T-helper 1 cell treated with Interleukin-12 subunit alpha and Interleukin-12 subunit beta and Interleukin-4 antibody, amounts not matched to agents 30 ng/mL and 1 ng/mL, for 36 hours (primary cell): ENCODE measurements at regions not wholly inside any gene's neighbourhood (a gene's known extent, or its start where the extent isn't known, plus 50 kb on each side); places are given as distances from the start of the nearest gene placed in this dataset.
"Not testable (repeated sequence)": the region's sequence is repeated elsewhere in the genome, so short reads cannot be mapped to it uniquely, and the experiment has no call there.

Experiments
- intact Hi-C: fragments of 100-400 bp; cut with micrococcal nuclease; formaldehyde crosslinking; loops from one replicate; pipeline ENCODE4 v1.15.1; 2024

- intact Hi-C loops, result no loop called here
Observed at GRCh38 chr10:80945264-80945880, 407.7 kb downstream of the SH2D4B start.

DNA sequence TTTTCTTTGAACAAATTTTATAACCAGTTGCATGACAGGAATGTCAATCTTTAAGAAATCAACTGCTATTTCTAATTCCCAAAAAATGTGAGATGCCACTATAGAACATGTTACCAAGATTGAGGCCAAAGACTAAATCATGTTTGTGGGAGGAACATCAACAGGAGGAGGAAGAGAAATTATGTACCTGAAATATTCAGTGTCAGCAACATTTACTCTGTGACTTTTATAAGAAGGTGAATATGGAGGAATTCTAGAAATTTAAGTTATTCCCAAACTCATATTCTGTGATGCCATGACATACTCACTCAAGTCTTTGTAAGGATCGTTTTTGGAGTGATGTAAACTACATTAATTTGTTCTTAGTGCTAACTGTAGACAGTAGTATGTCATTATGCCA lies 408.4 kb downstream of the SH2D4B start:
- intact Hi-C loops, result no loop called here

GRCh38 chr10:80946957-80947726 lies 409.4 kb downstream of the SH2D4B start:
- intact Hi-C loops, result no loop called here

DNA sequence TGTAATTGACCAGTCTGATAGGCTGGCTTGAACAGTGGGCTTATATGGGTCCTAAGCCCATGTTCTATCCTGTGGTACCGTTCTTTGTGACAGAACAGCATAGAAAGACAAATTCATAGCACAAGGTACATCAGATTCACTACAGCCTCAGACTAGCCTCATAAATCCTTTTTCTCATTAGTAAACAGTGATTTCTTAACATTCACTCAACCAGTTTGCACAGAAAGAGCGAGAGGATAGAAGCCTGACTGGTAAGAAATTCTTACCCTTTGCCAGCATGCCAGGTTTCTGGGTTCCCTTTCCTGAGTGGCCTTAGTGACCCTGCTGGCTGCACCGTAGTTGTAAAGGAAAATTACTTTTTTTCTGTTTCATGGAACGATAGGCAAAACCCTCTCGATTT lies 412.1 kb downstream of the SH2D4B start:
- intact Hi-C loops, result no loop called here

- intact Hi-C loops, result no loop called here
Observed at GRCh38 chr10:80952436-80952835, 414.7 kb downstream of the SH2D4B start.

- intact Hi-C loops, result no loop called here
Observed at GRCh38 chr10:80957161-80957560, 419.5 kb downstream of the SH2D4B start.

- intact Hi-C loops, result no loop called here
Observed at GRCh38 chr10:80964179-80964578, 426.5 kb downstream of the SH2D4B start.

DNA sequence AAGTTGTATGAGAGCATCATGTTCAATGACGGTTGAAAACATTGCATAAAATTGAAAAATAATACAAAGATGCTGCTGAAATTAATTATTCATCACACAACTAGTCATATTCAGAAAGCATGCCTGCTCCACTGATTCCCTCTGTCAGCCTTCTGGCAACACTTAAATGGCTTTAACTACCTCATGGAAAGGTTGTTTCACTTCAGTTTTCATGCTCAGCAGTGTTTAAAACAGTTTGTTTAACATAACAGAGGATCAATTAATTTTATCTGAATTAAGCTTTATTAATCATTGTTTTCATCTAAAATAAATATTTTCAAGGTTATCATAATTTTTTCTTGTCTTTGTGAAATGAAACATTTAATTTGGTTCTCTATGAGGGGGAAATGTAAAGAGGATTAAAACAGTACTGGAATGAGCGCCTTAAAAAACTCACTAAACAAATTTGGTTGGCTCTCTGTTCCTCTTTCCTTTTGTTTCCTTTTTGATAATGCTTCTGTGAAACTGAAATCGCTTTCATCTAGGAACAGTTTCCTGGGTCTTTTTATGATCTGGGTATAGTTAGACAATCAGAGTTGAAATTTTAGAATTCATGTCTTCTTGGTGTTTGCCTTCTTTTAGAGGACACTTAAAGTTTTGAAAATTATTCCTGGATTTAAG lies 427.4 kb downstream of the SH2D4B start:
- intact Hi-C loops, result no loop called here

DNA sequence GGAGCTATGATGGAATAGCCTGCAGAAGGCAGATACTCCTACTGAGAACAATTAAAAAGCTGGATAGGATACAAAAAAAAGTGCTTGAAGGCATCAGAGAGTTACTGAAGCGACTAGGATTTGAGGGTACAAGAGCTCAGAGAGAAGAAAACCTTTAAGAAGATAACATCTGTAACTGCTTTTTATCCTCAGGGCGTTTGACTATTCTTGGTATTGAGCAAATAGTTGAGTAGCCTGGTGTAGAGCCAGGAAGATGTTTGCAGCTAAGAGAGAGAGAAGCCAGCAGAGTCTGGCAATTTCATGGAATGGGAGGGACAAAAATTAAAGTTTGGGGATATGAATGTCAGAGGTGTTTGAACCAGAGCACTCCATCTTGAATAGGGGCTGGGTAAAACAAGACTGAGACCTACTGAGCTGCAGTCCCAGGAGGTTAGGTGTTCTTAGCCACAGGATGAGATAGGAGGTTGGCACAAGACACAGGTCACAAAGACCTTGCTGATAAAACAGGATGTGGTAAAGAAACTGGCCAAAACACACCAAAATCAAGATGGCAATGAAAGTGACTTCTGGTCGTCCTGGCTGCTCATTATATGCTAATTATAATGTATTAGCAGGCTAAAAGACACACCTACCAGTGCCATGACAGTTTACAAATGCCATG lies 428.8 kb downstream of the SH2D4B start:
- intact Hi-C loops, result no loop called here

GRCh38 chr10:80967357-80967756 lies 429.7 kb downstream of the SH2D4B start:
- intact Hi-C loops, result not testable (repeated sequence)

DNA sequence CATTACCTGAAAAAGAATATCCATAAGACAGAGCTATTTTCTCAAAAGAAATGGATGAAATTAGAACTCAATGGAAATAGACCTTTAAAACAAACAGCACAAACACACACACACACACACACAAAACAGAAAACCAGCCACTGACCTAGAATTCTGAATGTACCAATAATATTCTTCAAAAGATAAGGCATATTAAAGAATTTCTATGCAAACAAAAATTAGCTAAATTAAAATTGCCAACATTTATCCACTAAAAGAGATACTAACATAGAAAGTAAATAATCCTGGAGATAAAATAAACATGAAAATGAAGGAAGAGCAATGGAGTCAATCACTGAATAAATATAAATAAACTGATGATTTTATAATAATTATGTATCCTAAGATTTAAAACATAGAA lies 431.2 kb downstream of the SH2D4B start:
- intact Hi-C loops, result no loop called here

GRCh38 chr10:80971461-80971860 lies 433.8 kb downstream of the SH2D4B start:
- intact Hi-C loops, result no loop called here

DNA sequence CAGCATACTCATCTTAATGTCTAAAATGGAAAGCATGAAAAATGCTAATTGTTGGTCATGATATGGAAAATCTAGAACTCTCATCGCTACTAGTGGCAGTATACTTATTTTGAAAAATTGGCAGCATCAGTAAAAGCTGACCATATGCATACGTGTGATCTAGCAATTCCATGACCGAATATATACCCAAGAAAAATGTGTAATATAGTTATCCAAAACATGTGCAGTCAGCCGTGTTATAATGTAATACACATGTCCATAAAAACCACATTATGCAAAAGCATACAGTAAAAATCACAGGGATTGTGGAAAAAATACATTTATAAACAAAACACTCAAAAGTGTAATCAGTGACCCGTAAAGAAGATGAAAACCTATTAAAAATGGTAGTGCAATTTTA lies 439.0 kb downstream of the SH2D4B start:
- intact Hi-C loops, result no loop called here

DNA sequence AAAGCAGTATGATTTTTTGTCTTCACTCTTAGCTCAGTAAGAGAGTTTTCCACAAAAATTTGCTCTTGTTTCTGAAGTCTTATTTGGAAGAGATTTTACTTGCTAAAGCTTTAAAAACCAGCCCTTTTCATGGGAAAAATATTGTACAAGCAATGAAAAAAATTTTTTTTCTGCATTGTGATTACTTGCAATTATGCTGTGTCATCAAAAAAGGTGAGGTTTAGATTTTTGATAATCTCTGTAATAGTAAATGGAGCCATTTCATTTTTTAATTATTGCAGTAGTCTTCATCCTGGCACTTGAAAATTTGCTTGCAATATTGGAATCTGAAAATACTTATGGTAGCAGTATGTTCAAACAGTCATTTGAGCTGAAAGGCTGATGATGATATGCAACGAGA lies 447.4 kb downstream of the SH2D4B start:
- intact Hi-C loops, result no loop called here

DNA sequence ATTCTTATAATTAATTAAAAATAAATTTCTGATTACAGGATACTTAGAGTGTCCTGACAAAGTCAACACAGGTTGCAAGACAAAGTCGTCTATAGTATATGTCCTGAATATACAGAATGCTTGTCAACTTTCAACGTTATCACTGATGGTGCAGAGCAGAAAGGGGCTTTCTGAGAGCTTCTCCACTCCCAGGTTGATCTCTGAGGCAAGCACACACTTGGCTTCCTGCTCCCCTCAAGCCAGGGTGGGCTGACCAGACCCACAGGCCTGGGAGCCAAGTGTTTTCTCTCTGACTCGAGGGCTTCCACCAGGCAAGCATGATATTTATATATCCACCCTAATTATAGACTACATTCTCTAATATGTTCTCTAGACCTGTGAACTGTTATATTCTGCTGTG lies 448.9 kb downstream of the SH2D4B start:
- intact Hi-C loops, result no loop called here

- intact Hi-C loops, result no loop called here
Observed at GRCh38 chr10:80988755-80989154, 451.1 kb downstream of the SH2D4B start.

DNA sequence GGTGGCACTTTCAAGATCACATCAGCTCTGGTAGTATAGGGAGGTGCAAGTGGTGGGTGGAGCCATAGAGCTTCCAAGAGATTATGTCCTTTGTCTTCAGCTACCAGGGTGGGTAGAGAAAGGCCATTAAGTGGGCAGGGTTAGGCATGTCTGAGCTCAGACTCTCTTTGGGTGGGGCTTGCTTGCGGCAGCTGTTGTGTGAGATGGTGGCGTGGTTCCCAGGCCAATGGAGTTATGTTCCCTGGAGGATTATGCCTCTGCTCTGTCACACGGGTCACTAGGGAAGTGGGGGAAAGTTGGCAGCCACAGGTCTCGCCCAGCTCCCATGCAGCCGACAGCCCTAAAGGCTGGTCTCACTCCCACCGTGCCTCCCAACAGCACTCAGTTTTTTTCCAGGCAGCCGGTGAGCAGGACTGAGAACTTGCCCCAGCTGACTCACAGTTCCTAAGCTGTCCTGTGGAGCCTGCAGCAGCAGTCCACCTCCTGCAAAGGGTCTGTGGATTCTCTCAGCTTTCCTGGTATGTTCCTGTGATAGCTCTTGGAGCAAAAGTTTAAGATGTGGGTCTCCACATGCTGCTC lies 459.0 kb downstream of the SH2D4B start:
- intact Hi-C loops, result no loop called here

GRCh38 chr10:81000781-81001180 lies 463.1 kb downstream of the SH2D4B start:
- intact Hi-C loops, result no loop called here

- intact Hi-C loops, result no loop called here
Observed at GRCh38 chr10:81002382-81002781, 464.7 kb downstream of the SH2D4B start.

GRCh38 chr10:81007872-81008271 lies 470.2 kb downstream of the SH2D4B start:
- intact Hi-C loops, result no loop called here

- intact Hi-C loops, result no loop called here
Observed at GRCh38 chr10:81008726-81009125, 471.0 kb downstream of the SH2D4B start.

- intact Hi-C loops, result no loop called here
Observed at GRCh38 chr10:81009296-81009695, 471.6 kb downstream of the SH2D4B start.
